ENCODE measurements at regions not wholly inside any gene's neighbourhood (a gene's known extent, or its start where the extent isn't known, plus 50 kb on each side); places are given as distances from the start of the nearest gene placed in this dataset.

DNA sequence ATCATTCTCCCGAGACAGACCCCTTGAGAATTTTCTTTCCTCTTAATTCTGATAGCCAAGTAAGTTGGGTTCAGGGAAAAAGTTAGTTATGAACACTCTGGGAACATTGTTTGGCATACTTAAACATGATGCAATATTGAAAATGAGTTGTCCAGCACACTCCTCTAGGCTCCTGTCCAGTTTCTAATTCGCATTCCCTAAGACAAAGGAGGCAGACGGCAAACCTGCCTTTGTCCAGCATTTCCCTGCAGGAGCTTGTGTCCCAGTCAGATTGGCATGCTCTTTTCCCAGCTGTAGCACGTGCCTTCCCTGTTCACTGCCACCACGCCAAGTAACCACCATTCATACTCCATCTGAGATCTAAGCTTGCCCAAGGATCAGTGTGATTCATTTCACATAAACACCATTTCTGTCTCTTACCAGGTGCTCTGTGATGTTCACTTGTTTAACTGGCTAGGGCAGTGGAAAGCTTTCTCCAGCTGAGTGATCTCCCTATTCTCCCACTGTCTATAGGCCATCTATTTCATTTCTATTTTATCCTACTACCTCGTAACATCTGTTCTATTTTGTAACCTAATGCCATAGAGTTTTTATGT is 150.0 kb upstream of the EPB41L3 start:
- no peak for TF ChIP-seq ZNF274 (IDR thresholded peaks at IDR 0.05; ENCODE audit: low read depth, low read length)
- H3K4me3 ChIP-seq (ENCODE audit: low read length), result no peak overlapping the region

DNA sequence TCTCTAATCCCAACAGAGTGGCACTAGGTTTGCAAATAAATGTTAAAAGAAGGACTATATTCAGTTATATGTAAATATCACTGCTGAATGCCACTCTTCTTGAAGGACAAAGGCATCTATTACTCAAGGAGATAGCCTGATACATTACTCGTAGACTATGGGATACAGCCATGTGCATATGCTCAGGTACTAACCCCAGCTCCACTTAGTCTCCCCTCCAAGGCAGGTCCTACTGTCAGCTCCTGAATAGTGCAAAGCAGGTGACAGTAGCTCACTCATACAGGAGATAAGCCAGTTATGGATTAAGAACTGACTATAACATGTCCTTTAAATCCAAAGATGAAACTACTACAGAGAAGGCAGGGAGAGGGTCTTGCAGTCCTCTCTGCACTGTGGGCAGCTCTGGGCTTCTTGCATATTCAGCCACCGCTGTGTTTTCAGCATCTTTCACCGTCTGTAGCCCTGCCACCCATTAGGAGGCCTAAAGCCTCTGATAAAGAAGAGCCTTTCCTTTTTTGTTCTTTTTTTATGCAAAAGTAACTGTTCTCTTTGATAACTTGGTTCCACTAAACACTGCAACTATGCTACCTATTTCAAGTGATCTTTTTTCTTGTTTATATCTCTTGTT is 135.1 kb upstream of the EPB41L3 start:
- TF ChIP-seq ZNF274 (IDR thresholded peaks at IDR 0.05; ENCODE audit: low read depth, low read length), result no peak
- no peak overlapping the region for H3K4me3 ChIP-seq (ENCODE audit: low read length)

DNA sequence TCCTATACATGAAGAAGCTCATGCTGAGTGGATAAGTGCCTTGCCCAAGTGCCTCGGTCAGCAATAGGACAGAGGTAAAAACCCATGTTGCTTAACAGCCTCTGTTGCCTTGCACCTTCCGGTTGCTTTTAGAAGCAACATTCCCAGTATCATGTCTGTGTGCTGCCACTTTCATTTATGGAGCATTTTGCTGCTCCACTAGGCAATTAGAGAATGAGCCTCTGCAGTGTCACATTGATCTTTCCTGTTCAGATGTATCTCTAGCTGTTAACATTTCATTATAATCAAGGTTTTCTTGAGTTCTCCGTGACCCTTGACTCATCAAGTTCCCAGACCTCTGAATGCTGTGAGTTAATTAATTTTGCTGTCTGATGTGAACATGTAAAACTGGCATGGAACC is 134.5 kb upstream of the EPB41L3 start:
- no peak for TF ChIP-seq ZNF274 (IDR thresholded peaks at IDR 0.05; ENCODE audit: low read depth, low read length)
- H3K4me3 ChIP-seq (ENCODE audit: low read length), result no peak overlapping the region

DNA sequence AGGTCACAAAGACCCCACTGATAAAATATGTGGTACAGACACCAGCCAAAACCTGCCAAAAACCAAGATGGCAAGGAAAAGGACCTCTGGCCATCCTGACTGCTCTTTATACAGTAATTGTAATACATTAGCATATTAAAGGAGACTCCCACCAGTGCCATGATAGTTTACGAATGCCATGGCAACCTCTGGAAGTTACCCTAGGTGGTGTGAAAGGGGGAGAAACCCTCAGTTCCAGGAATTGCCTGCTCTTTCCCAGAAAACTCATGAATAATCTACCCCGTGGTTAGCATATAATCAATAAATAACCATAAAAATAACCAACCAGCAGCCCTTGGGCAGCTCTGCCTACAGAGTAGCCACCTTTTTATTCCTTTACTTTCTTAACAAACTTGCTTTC is 129.8 kb upstream of the EPB41L3 start:
- no peak for TF ChIP-seq ZNF274 (IDR thresholded peaks at IDR 0.05; ENCODE audit: low read depth, low read length)
- no peak overlapping the region for H3K4me3 ChIP-seq (ENCODE audit: low read length)

DNA sequence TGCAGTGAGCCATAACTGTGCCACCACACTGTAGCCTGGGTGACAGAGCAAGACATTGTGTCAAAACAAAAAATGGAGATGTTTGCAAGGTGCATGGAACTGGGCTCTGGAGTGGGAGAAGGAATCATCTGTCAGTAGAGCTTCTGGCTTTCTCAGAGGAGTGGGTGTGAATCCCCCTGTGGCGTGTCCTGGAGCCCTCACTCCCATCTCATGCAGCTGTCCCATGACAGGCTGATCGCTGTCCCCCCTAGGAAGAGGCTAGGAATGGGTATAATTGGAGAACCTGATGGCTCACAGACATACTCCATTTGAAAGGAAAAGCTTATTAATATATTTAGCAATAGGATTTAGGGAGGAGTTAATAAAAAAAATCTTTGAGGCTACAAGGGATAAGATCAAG is 125.8 kb upstream of the EPB41L3 start:
- no peak for TF ChIP-seq ZNF274 (IDR thresholded peaks at IDR 0.05; ENCODE audit: low read depth, low read length)
- no peak overlapping the region for H3K4me3 ChIP-seq (ENCODE audit: low read length)

DNA sequence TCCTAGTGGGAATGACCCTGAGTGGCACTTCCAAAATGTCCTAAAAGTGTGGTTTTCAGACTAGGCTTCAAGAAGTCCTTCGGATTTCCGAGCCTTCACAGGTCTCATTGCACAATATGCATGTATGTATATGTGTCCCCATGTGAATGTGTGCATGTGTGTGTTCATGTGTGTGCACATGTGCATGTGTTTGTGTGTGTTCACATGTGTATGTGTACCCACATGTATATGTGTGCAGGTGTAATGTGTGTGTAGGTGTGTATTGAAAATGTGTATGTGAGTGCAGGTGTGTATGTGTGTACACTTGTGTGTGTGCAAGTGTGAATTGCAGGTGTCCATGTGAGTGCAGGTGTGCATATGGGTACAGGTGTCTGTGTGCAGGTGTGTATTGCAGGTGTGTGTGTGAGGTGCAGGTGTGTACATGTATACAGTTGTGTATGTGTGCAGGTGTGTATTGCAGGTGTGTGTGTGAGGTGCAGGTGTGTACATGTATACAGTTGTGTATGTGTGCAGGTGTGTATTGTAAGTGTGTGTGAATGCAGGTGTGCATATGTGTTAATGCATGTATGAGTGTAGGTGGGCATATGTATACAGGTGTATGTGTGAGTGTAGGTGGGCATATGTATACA is 124.4 kb upstream of the EPB41L3 start:
- no peak overlapping the region for H3K4me3 ChIP-seq (ENCODE audit: low read length)
- no peak for TF ChIP-seq ZNF274 (IDR thresholded peaks at IDR 0.05; ENCODE audit: low read depth, low read length)

DNA sequence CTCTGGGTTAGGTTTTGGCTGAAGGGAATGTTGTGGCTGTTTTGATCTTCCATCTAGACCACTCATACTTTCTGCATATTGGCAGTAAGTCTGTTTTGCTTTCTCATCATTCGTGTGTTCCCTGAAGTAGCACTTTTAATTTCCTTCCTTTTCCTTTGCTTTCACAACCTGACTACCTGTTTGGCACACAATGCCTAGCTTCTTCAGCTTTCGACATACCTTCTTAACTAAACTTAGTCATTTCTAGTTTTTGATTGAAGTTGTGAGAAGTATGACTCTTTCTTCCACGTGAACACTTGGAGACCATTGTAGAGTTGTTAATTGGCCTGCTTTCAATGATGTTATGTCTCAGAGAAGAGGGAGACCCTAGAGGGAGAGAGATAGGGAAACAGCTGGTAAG is 123.6 kb upstream of the EPB41L3 start:
- no peak overlapping the region for H3K4me3 ChIP-seq (ENCODE audit: low read length)
- TF ChIP-seq ZNF274 (IDR thresholded peaks at IDR 0.05; ENCODE audit: low read depth, low read length), result no peak

DNA sequence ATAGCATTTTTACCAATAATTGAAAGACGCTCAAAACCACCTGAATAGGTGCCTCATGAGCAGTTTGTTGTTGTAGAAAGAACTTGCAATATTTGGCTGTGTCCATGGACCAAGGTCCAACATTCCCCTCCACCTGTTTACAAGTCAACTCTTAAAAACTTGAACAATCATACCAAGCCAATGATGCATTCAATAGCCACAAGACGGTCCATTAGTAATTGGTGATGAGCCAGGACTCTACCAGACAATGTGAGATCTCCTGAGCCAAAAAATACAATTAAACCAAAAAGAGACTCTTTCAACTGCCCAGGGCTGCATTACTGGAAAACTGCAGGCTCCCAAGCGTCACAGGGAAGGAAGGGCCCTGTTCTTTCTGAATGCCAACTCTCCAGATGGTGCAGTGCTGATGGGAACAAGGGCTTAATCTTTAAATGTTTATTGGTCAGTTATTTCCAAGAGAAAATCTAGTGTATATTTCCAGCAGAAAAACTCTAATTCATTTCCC is 118.8 kb upstream of the EPB41L3 start:
- no peak overlapping the region for H3K4me3 ChIP-seq (ENCODE audit: low read length)
- TF ChIP-seq ZNF274 (IDR thresholded peaks at IDR 0.05; ENCODE audit: low read depth, low read length), result no peak

DNA sequence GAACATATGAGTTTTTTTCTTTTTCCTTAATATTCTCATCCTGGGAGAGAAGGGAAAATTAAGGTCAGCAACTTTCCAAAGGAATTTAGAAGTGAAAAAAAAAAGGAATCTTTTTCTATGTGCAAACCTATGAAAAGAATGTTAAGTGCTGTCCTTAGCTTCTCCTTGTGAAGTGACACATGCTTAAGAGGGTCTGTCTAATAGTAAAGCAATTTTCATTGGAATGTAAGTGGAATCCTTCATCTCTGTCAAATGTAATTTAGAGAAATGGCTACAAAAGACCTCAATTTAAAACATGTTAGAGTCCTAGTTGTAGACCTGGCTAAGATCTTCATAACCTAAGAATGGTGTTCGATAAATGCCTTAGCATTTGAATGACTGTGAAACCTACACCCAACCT is 117.4 kb upstream of the EPB41L3 start:
- no peak overlapping the region for H3K4me3 ChIP-seq (ENCODE audit: low read length)
- no peak for TF ChIP-seq ZNF274 (IDR thresholded peaks at IDR 0.05; ENCODE audit: low read depth, low read length)

DNA sequence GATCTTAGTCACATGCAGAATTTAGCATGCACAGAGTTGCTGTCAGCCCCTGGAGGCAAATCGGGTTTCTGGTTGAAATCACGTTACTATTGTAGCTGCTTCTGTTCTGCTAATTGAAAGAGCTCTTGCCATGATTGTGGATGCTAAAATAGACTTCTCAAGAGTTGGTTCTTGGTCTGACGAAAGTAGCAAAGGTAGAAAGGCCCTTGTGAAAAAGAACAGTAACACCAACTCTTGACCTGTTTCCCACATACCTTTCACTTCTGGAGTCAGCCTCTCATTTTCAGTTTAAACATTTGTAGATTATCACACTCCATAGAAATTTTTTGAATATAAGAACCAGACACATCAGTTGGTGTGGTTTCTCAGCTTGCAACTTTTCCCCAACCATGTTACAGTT is 110.0 kb upstream of the EPB41L3 start:
- no peak overlapping the region for H3K4me3 ChIP-seq (ENCODE audit: low read length)
- TF ChIP-seq ZNF274 (IDR thresholded peaks at IDR 0.05; ENCODE audit: low read depth, low read length), result no peak

DNA sequence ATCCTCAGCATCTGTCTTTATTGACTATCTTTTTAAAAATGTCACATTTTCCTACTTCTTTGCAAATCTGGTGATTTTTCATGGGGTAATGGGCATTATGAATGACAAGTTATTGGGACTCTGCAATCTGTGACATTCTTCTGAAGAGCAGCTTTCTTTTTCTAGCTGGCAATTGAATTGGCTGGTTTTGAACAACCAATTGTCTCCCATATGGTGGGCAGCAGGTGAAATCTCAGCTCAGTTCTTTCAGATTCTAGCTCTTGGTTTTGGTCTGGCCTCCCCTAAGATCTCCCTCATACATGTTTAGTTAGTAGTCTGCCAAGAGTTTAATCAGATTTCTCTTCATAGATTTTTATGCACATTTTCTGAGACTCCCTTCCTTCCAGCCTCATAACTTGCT is 107.9 kb upstream of the EPB41L3 start:
- H3K4me3 ChIP-seq (ENCODE audit: low read length), result no peak overlapping the region
- no peak for TF ChIP-seq ZNF274 (IDR thresholded peaks at IDR 0.05; ENCODE audit: low read depth, low read length)

DNA sequence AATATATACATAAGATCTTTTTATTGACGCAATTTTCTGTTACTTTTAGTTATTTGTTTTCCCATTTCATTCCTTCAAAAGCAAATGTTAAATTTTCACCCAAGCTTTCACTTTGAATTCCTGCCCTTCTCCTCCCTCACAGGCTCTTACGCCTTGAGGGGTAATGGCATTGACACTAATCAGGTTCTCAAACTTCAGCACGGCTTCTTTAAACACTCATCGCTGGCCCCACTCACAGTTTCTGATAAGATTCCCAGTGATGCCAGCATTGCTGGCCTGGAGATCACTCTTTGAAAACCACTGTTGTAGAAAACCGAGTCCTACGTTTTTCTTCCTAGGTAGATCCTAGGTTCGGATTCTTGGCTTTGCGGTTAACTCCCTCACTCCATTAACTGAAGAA is 105.6 kb upstream of the EPB41L3 start:
- no peak overlapping the region for H3K4me3 ChIP-seq (ENCODE audit: low read length)
- TF ChIP-seq ZNF274 (IDR thresholded peaks at IDR 0.05; ENCODE audit: low read depth, low read length), result no peak

DNA sequence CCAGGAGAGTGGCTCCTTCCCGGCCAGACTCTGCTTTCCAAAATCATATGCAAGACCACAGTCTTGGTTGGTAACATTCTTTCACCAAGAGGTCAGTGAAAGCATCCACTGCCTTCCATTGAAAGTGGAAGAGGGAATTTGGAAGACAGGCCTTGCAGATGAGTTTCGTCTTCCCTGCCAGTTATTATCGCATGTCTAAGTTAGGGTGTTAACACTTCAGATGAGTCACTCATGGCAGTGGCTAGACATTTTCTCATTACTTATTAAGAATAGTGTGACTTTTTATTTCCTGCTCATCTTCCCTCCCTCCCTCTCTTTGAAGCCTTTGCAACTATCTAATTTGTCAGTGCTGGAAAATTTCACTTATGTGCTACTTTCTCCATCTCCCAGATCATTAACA is 102.9 kb upstream of the EPB41L3 start:
- no peak for TF ChIP-seq ZNF274 (IDR thresholded peaks at IDR 0.05; ENCODE audit: low read depth, low read length)
- no peak overlapping the region for H3K4me3 ChIP-seq (ENCODE audit: low read length)

DNA sequence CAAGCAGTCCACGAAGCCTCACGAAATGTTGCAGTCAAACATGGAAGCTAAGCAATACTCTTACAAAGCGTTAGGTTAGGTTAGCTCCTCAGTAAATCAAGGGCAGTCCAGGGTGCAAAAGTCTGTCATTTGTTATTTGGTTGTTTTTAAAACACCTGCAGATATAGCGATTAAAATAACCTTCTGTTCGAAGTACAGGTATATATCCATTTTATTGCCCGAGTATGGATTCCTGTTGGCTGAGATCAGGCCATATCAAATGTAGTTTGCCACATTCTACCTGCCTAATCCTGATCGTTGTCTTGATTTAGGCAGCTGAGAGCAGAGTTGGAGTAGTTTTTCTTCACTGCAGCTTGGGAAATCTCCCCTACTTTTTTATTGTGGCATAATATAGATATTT is 99.5 kb upstream of the EPB41L3 start:
- no peak for TF ChIP-seq ZNF274 (IDR thresholded peaks at IDR 0.05; ENCODE audit: low read depth, low read length)
- no peak overlapping the region for H3K4me3 ChIP-seq (ENCODE audit: low read length)

DNA sequence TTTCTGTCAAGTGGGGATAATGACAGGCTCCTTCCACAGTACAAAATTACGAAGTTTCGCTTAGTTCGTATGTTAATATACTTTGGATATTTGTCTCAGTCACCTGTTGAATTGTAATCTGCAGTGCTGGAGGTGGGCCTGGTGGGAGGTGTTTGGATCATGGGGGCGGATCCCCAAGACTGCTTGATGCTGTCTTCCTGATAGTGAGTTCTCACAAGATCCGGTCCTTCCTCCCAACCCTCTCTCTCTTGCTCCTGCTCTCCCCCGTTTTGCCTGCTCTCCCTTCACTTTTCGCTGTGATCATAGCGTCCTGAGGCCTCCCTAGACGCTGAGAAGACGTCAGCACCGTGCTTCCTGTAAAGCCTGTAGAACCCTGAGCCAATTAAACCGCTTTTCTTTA is 97.1 kb upstream of the EPB41L3 start:
- H3K4me3 ChIP-seq (ENCODE audit: low read length), result no peak overlapping the region
- TF ChIP-seq ZNF274 (IDR thresholded peaks at IDR 0.05; ENCODE audit: low read depth, low read length), result no peak
